ENCODE measurements at regions not wholly inside any gene's neighbourhood (a gene's known extent, or its start where the extent isn't known, plus 50 kb on each side); places are given as distances from the start of the nearest gene placed in this dataset.

DNA sequence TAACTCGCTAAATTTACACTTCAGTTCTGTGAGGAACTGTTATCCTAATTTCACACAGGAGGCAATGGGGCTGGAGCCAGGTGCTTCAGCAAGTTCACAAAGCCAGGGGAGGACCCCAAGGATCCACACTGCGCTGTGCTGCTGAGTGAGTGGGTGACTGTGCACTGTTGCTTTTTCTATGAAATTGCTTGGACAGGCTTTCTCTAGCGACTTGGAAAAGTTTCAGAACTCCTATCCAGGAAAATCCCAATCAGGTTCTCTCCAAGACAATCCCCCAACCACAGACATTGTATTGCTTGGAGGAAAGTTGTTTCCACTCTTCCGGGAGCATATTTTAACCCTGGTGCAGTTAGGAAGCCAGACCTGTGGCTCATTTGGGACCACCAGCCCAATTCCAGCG is 175.9 kb upstream of the CST7 start:
- H3K9ac ChIP-seq (ENCODE audit: insufficient read length) = no peak overlapping the region
- no peak for DNase-seq (ENCODE audit: low read depth, low spot score)
- H3K36me3 ChIP-seq (ENCODE audit: insufficient read depth, low read length) = no peaks in the 10 kb centered on the region
- no peaks in the 10 kb centered on the region for H3K9me3 ChIP-seq (ENCODE audit: low read depth, low read length)
- no peak overlapping the region for H3K27ac ChIP-seq
- no peak overlapping the region for H3K4me3 ChIP-seq
- TF ChIP-seq EZH2 (IDR thresholded peaks at IDR 0.05) = no peak
- TF ChIP-seq FOXP2 (optimal IDR thresholded peaks at IDR 0.05; ENCODE audit: control extremely low read depth, extremely low read length, insufficient read depth) = no peak
- no peak for TF ChIP-seq POLR2AphosphoS5 (IDR thresholded peaks at IDR 0.05; ENCODE audit: borderline replicate concordance, low read depth, low read length)

DNA sequence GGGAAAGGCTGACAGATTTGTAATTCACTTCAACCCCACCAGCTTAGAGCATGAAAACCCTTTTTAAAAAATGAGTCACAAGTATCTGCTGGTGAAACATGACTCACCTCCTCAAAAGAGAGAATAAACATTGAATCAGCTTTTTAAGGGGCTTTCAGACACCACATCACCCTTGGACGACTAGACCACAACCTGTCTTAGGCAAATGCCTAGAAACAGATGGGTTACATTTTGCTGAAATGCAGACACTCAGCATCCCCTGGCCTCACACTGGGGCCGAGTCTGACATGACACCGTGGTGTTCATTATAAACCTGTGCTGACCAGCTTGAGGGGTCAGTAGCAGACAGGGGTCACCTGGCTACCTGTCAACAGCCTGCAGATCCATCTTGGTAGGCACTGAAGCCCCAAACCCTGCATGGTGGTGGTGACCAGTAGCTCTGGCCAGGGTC is 175.3 kb upstream of the CST7 start:
- Histone ChIP-seq H3K9ac (ENCODE audit: insufficient read length) (no peak overlapping the region), H3K27ac (no peak overlapping the region), H3K4me3 (no peak overlapping the region), H3K9me3 (ENCODE audit: low read depth, low read length) (no peaks in the 10 kb centered on the region), H3K36me3 (ENCODE audit: insufficient read depth, low read length) (no peaks in the 10 kb centered on the region)
- DNase-seq (ENCODE audit: low read depth, low spot score) = no peak
- TF ChIP-seq FOXP2 (optimal IDR thresholded peaks at IDR 0.05; ENCODE audit: control extremely low read depth, extremely low read length, insufficient read depth) = no peak
- TF ChIP-seq EZH2 (IDR thresholded peaks at IDR 0.05) = no peak
- TF ChIP-seq POLR2AphosphoS5 (IDR thresholded peaks at IDR 0.05; ENCODE audit: borderline replicate concordance, low read depth, low read length) = no peak

- H3K36me3 ChIP-seq (ENCODE audit: insufficient read depth, low read length) = no peaks in the 10 kb centered on the region
- no peaks in the 10 kb centered on the region for H3K9me3 ChIP-seq (ENCODE audit: low read depth, low read length)
- no peak overlapping the region for H3K4me3 ChIP-seq
- DNase-seq (ENCODE audit: low read depth, low spot score) = no peak
- H3K9ac ChIP-seq (ENCODE audit: insufficient read length) = no peak overlapping the region
- no peak overlapping the region for H3K27ac ChIP-seq
- no peak for TF ChIP-seq POLR2AphosphoS5 (IDR thresholded peaks at IDR 0.05; ENCODE audit: borderline replicate concordance, low read depth, low read length)
Measured at GRCh38 chr20:24775966-24776365, 173.1 kb upstream of the CST7 start.

DNA sequence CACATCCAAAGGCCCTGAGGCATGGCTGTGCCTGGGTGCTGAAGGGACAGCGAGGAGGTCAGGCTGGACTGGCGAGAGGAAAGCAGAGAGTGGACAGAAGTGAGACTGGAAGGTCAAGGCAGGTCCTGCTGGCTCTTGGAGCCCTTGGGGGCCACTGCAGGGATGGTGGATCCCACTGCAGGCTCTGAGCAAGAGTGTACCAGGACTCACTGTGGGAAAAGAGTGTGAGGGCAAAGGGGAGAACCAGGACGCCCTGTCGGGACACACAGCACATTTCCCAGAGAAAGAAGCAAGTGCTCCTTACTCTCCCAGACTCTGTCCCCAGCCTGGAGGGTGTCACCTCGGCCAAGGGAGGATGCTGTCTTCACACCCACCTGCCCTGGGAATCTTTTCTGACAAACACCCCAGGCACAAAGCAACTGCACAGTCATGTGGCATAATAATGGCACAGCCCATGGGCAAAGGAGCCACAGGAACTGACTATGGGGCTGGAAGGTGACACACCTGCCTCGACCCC is 172.3 kb upstream of the CST7 start:
- no peak for DNase-seq (ENCODE audit: low read depth, low spot score)
- TF ChIP-seq EZH2 (IDR thresholded peaks at IDR 0.05) (no peak), POLR2AphosphoS5 (IDR thresholded peaks at IDR 0.05; ENCODE audit: borderline replicate concordance, low read depth, low read length) (no peak), FOXP2 (optimal IDR thresholded peaks at IDR 0.05; ENCODE audit: control extremely low read depth, extremely low read length, insufficient read depth) (no peak)
- H3K4me3 ChIP-seq = no peak overlapping the region
- no peaks in the 10 kb centered on the region for H3K36me3 ChIP-seq (ENCODE audit: insufficient read depth, low read length)
- H3K9me3 ChIP-seq (ENCODE audit: low read depth, low read length) = no peaks in the 10 kb centered on the region
- no peak overlapping the region for H3K9ac ChIP-seq (ENCODE audit: insufficient read length)
- H3K27ac ChIP-seq = no peak overlapping the region

DNA sequence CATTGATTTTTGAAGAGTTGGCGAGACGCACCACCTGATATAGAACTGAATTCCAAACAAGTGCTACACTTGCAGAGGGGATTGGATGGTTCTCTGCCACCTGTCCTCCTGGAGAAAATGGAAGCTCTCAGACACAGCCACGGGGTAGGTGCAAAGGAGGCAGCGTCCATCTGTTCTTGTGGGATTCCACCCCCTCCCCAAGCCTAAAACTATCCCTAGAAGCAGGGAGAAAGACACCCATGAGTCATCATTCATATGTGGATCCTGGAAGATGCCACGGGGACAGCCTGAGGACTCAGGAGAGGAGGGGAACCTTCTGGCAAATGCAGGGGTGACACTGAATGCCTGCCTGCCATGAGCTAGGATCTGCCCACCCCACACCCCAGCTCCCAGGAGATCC is 171.3 kb upstream of the CST7 start:
- TF ChIP-seq FOXP2 (optimal IDR thresholded peaks at IDR 0.05; ENCODE audit: control extremely low read depth, extremely low read length, insufficient read depth) = no peak
- no peak for TF ChIP-seq EZH2 (IDR thresholded peaks at IDR 0.05)
- no peak for TF ChIP-seq POLR2AphosphoS5 (IDR thresholded peaks at IDR 0.05; ENCODE audit: borderline replicate concordance, low read depth, low read length)
- Histone ChIP-seq H3K9ac (ENCODE audit: insufficient read length) (no peak overlapping the region), H3K36me3 (ENCODE audit: insufficient read depth, low read length) (no peaks in the 10 kb centered on the region), H3K27ac (no peak overlapping the region), H3K4me3 (no peak overlapping the region), H3K9me3 (ENCODE audit: low read depth, low read length) (no peaks in the 10 kb centered on the region)
- no peak for DNase-seq (ENCODE audit: low read depth, low spot score)

- no peak for TF ChIP-seq POLR2AphosphoS5 (IDR thresholded peaks at IDR 0.05; ENCODE audit: borderline replicate concordance, low read depth, low read length)
- no peak for TF ChIP-seq EZH2 (IDR thresholded peaks at IDR 0.05)
- no peak for TF ChIP-seq FOXP2 (optimal IDR thresholded peaks at IDR 0.05; ENCODE audit: control extremely low read depth, extremely low read length, insufficient read depth)
- H3K9ac ChIP-seq (ENCODE audit: insufficient read length) = no peak overlapping the region
- H3K36me3 ChIP-seq (ENCODE audit: insufficient read depth, low read length) = no peaks in the 10 kb centered on the region
- H3K9me3 ChIP-seq (ENCODE audit: low read depth, low read length) = no peaks in the 10 kb centered on the region
- DNase-seq (ENCODE audit: low read depth, low spot score) = no peak
- H3K27ac ChIP-seq = no peak overlapping the region
- H3K4me3 ChIP-seq = no peak overlapping the region
Measured at GRCh38 chr20:24778585-24779031, 170.5 kb upstream of the CST7 start.

- H3K9me3 ChIP-seq (ENCODE audit: low read depth, low read length) = no peaks in the 10 kb centered on the region
- no peak overlapping the region for H3K4me3 ChIP-seq
- no peak for TF ChIP-seq FOXP2 (optimal IDR thresholded peaks at IDR 0.05; ENCODE audit: control extremely low read depth, extremely low read length, insufficient read depth)
- TF ChIP-seq EZH2 (IDR thresholded peaks at IDR 0.05) = no peak
- no peak overlapping the region for H3K9ac ChIP-seq (ENCODE audit: insufficient read length)
- no peak for DNase-seq (ENCODE audit: low read depth, low spot score)
- no peak overlapping the region for H3K27ac ChIP-seq
- no peaks in the 10 kb centered on the region for H3K36me3 ChIP-seq (ENCODE audit: insufficient read depth, low read length)
Measured at GRCh38 chr20:24779131-24779530, 169.9 kb upstream of the CST7 start.

DNA sequence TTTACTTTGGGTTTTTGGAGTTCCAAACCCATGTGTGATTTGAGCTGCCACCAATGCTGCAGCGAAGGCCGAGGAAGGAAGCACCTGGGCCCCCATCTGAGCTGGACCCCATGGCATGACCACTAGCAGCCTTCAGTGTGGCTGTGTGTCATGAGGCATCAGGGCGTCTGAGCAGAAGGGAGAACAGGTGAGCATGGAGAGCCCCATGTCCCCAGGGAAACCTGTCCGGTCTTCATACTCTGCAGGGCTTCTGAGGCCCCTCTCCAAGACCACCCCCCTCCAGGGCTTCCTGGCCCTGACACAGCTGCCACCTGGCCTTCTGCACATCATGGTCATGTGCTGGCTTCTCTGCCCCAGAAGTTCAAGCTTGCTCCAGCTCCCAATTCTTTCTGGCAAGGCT is 169.1 kb upstream of the CST7 start:
- H3K27ac ChIP-seq = no peak overlapping the region
- H3K4me3 ChIP-seq = no peak overlapping the region
- no peak for TF ChIP-seq EZH2 (IDR thresholded peaks at IDR 0.05)
- TF ChIP-seq POLR2AphosphoS5 (IDR thresholded peaks at IDR 0.05; ENCODE audit: borderline replicate concordance, low read depth, low read length) = no peak
- TF ChIP-seq FOXP2 (optimal IDR thresholded peaks at IDR 0.05; ENCODE audit: control extremely low read depth, extremely low read length, insufficient read depth) = no peak
- DNase-seq (ENCODE audit: low read depth, low spot score) = no peak
- no peaks in the 10 kb centered on the region for H3K36me3 ChIP-seq (ENCODE audit: insufficient read depth, low read length)
- no peak overlapping the region for H3K9ac ChIP-seq (ENCODE audit: insufficient read length)
- H3K9me3 ChIP-seq (ENCODE audit: low read depth, low read length) = no peaks in the 10 kb centered on the region

- no peak overlapping the region for H3K4me3 ChIP-seq
- no peak for DNase-seq (ENCODE audit: low read depth, low spot score)
- TF ChIP-seq EZH2 (IDR thresholded peaks at IDR 0.05) (no peak), POLR2AphosphoS5 (IDR thresholded peaks at IDR 0.05; ENCODE audit: borderline replicate concordance, low read depth, low read length) (no peak), FOXP2 (optimal IDR thresholded peaks at IDR 0.05; ENCODE audit: control extremely low read depth, extremely low read length, insufficient read depth) (no peak)
- H3K9me3 ChIP-seq (ENCODE audit: low read depth, low read length) = no peaks in the 10 kb centered on the region
- H3K36me3 ChIP-seq (ENCODE audit: insufficient read depth, low read length) = no peaks in the 10 kb centered on the region
- no peak overlapping the region for H3K27ac ChIP-seq
- no peak overlapping the region for H3K9ac ChIP-seq (ENCODE audit: insufficient read length)
Measured at GRCh38 chr20:24780674-24781417, 168.2 kb upstream of the CST7 start.

All from SK-N-MC (cell line).